Activated CD4-positive, alpha-beta T cell treated with anti-CD3 and anti-CD28 coated beads, Interleukin-2, amount 50 U/mL, for 16 hours (primary cell): ENCODE measurements at regions not wholly inside any gene's neighbourhood (a gene's known extent, or its start where the extent isn't known, plus 50 kb on each side); places are given as distances from the start of the nearest gene placed in this dataset.

Experiments used
- DNase-seq: peaks from one replicate; pipeline ENCODE4 v3.0.0-alpha.2; 2020

DNA sequence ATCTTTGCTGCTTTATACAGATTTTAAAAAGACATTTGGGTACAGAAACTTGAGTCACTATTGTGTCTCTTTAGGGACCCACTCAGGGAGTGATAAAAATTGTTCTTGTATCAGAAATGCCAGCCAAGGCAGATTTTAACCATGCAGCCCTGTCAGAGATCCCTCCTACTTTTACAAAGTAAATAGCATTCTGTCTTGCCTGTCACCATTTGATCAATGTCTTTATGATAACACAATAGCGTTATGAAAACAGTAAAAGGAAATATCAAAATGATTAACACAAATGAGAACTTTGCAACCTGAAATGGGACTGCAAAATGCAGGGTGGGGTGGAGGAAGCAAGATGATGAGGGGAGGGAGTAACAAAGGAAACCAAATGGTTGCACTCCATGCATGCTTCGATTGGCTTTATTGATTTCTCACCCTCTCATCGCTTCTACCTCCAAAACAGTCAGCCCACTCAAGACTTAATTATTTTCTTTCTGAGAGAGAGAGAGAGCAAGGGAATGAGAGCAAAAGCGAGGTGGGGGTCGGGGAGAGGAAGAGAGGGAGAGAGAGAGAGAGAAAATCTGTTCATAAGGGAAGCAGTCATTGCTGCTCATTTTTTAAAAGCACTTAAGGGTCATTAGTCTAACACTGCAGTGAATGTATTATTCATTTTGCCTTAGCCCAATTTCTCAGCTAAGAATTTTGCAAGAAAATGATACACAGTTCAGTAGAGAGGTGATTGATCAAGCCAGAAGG, 576.5 kb downstream of the CSNK1G3 start:
- no peak for DNase-seq

DNA sequence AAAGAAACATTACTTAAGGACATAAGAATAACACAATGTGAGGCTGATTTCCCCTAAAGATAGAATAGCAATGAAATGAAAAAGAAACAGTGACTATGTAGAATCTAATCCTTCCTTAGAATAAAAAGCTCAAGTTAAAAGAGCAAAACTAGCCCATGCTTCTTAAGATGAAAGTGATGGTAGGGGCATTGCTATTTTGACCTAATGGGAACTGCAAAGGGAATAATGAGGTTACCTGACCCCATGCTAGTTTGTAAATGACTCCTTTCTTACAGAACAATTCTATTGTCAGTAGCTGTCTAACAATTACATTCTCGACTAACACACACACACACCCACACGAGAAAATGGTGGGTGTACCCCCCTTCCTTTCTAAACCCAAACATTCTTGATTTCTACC, 575.8 kb downstream of the CSNK1G3 start:
- DNase-seq = no peak

- no peak for DNase-seq
Measured at GRCh38 chr5:124080256-124080655, 568.3 kb downstream of the CSNK1G3 start.

- DNase-seq = no peak
Measured at GRCh38 chr5:124079062-124079461, 567.1 kb downstream of the CSNK1G3 start.

DNA sequence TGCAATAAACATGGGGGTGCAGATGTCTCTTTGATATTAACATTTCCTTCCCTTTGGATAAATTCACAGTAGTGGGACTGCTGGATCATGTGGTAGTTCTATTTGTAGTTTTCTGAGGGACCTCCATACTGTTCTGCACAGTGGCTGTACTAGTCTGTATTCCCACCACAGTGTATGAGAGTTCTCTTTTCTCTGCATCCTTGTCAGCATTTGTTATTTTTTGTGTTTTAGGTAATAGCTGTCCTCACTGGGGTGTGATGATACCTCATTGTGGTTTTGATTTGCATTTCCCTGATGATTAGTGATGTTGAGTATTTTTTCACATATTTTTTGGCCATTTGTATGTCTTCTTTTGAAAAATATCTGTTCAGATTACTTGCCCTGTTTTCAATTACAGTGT, 562.5 kb downstream of the CSNK1G3 start:
- DNase-seq = no peak

- no peak for DNase-seq
Measured at GRCh38 chr5:124072570-124072969, 560.6 kb downstream of the CSNK1G3 start.

DNA sequence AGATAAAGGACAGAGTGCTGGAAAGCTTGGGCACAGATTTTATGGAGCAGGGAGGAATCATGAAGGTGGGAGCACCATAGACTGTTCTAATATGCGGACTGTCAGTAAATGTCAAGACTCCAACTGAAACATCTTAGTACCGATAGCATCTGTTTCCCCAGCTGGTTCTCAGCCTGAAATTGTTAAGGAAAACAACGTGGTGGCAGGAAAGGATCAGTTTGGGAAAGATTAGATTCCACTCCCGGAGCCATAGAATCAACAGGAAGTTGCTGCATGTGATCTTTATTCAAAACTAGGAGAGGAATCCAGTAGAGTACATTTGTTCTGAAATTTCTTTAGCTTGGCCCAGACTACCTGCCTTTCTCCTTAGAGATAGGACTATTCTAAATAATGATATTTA, 559.1 kb downstream of the CSNK1G3 start:
- no peak for DNase-seq

DNA sequence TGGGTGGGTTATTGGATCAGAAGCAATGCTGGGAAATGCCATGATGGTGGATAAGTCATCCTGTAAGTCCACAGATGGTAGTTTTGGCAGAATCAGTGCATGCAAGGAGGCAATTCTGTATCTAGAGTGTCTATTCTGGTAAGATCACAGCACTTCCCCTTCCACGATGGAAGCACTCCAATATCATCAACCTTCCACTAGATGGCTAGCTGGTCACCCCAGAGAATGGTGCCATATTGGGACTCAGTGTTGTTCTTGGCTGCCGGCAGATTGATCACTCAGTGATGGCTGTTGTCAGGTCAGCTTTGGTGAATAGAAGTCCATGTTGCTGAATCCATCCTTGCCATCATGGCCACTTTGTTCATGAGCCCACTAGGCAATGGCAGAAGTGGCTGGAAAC, 553.5 kb downstream of the CSNK1G3 start:
- no peak for DNase-seq

DNA sequence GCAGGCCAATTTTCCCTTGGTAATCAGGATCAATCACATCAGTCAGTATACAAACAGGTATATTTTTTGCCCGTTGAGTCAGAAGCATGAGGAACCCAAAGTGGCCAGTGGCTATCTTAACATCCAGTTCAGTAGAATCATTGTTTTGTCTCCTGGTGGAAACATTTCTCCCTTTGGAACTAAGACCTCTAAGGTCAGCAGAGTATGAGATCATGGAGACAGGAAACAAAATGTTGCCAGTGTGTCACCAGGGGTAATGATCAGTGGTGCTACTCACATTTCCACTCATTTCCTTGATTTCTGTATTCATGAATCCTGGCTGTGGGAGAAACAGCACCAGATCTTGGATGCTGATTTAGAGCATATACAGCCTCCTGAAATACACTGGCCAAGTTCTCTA, 553.0 kb downstream of the CSNK1G3 start:
- DNase-seq = no peak

DNA sequence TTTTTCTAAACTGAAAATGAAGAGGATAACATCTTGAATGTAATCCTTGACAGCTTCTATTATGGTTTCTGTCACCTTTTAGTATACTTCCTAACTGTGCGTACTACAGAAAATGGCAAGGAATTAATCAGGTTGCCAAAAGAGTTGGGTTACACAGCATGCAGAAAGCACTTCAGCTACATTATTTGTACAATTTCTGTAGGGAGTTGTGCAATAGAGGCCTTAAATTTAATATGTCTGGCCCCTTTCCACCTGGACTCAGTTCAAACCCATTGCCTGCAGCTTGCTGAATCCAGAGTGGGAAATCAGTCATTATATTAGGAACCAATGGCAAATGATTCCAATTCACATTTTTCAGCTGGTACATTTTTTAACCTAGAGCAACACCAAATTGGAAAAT, 549.7 kb downstream of the CSNK1G3 start:
- DNase-seq = no peak

GRCh38 chr5:124061068-124061430, 549.1 kb downstream of the CSNK1G3 start:
- DNase-seq = no peak

DNA sequence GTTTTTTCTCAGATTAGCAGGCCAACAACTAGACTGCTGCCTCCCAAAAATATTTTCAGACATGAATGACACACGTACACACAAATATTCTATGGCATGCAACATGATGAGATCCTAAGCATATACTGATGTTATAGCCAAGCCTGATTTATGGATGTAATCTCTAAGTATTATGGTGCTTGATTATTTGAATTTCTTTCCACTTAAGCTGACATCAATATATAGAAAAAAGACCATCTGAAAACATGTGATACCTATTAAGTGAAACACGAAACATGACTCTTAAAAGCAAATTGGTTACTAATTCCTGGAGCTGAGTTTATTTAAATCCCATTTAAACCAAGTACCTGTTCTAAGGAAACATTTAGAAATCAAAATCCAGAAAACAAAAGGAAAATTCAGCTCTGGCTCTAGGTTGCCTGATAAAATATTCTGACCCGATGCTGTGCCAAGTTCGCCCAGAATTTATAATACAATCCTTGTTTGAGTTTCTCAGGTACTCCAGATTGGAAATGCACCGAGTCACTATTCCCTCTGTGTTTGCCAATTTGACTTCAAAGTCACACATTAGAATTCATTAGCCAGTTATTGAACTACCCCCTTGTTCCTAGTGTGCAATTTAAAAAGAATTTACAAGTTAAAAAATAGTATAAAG, 548.6 kb downstream of the CSNK1G3 start:
- DNase-seq = no peak

- DNase-seq = no peak
Measured at GRCh38 chr5:124060011-124060410, 548.0 kb downstream of the CSNK1G3 start.

GRCh38 chr5:124059200-124059599, 547.2 kb downstream of the CSNK1G3 start:
- no peak for DNase-seq

GRCh38 chr5:124057724-124058231, 545.8 kb downstream of the CSNK1G3 start:
- no peak for DNase-seq

DNA sequence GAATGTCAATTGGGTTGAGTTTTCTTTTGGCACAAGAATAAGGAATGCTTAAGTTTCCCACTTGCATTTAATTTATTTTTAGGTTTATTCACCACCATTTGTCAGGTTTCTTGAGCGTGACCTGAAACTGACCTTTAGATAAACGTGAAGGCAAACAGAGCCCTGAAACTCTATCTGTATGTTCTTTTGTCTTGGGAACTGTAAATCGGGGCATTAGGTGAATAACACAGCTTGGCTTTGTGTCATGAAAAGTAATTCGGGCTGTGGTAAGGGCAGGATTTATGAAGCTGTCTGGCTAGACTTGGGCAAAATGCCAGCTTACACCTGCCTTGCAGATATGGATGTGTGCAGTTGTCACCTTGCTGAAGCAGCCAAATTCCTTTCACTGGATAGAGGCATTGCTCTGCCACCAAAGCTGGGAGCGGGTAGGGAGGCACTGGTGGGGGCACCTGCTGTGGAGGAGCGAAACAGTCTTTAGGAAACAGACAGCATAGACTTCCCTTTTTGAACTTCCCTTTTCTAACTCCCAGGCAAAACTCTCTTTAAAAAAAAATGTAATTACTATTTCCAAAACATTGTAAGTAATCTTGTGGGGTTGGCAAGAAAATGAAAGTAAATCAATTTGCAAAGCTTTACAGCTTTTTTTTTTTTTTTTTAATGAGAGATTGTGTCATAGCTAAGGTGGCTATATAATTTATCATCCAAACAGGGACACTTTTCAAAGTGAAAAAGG, 545.2 kb downstream of the CSNK1G3 start:
- DNase-seq = no peak

- DNase-seq = no peak
Measured at GRCh38 chr5:124056326-124056990, 544.5 kb downstream of the CSNK1G3 start.

DNA sequence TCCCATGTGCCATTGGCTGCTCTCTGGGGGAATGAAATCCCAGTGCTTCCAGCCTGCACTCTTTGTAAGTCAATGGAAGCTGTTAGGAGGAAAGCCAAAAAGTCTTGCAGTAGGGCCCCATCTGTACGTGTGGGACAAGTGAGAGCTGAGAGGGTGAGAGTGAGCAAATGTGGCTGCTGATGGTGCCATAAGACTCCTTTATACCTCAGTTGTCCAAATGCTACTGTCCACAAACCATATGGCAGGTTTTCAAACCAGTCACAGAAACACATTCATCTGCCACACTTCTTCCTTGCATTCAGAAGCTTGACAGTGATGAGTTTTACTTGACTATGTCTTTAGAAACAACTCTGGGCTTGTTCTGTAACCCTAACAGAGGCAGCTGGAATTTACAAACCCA, 543.8 kb downstream of the CSNK1G3 start:
- DNase-seq = no peak

DNA sequence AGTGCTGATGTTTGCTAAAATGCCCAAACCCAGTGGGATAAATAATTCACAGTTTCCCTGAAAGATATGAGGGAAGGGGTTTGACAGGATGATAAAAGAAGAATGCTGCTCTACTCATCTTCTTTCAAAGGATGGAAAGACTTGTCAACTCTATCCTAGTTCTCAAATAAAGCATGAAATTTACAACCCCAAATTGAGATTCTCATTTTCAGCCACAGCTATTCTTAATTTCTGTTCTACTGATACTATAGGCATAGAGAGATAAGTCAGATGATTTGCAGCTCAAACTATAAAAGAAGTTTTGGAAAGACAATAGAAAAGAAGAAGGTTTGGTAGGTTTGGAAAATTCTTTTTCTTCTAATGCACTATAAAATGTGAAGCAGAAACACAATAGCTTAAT, 542.6 kb downstream of the CSNK1G3 start:
- no peak for DNase-seq

- DNase-seq = no peak
Measured at GRCh38 chr5:124053340-124053739, 541.4 kb downstream of the CSNK1G3 start.

DNA sequence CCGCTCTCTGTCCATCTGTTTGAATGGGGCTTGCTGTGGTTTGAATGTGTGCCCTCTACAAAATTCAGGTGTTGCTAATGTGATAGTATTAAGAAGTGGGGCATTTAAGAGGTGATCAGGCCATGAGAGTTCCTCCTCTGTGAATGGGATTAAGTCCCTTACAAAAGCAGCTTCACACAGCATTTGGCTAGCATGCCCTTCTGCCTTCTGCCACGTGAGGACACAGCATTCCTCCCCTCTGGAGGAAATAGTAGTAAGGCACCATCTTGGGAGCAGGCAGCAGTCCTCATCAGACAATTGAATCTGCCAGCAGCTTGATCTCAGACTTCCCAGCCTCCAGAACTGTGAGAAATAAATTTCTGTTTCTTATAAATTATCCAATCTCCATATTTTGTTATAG, 540.2 kb downstream of the CSNK1G3 start:
- DNase-seq = no peak

DNA sequence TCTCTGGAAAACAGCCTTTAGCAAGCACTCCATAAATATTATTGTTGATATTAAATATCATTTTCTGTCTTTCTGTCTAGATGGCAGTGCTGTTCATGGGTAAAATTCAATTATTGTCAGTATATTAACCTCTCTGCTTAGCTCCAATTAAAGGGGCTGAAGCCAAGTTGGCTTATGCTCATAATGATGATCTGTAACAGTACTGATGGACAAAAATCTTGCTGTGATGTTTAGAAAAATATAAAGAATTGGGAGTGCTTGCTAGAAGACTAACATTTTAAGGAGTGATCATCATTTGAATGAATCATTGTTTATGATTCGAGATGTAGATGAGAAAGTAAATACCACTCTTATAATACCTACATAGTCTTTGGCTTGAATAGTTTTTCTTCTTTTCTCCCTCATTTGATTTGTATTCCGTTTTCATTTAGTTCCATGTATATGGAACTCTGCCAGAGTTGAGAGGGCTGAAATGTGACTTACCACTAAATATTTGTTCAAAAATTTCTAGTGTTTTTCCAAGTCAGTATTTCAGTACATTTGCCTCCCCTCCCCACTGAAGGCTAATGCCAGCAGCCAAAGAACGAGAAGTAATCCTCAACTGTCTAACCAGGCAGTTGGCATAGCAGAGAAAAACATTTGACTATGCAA, 538.3 kb downstream of the CSNK1G3 start:
- DNase-seq = no peak

DNA sequence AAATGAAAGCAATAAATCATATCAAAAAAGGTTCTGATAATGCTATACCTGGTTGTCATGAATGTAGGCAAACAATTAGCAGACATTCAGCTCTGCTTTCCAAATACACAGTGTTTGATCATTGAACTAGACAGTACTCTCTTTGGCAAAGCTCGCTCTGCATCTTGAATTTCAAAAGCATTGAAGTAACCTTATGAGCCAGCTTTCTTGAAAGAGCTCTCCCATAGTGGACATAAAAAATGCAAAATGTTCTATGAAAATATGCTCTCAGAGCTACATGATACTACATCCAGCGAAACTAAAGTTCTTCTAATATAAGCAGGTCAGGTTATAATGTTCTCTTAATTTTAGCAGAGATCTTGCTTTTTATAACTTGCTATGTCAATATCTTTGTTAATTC, 533.4 kb downstream of the CSNK1G3 start:
- no peak for DNase-seq
